ENCODE measurements at regions not wholly inside any gene's neighbourhood (a gene's known extent, or its start where the extent isn't known, plus 50 kb on each side); places are given as distances from the start of the nearest gene placed in this dataset.
"Not testable (repeated sequence)": the region's sequence is repeated elsewhere in the genome, so short reads cannot be mapped to it uniquely, and the experiment has no call there.

GRCh38 chr2:94759211-94759610 lies 112.0 kb upstream of the TEKT4 start:
- ATAC-seq (no peak), DNase-seq (no peak), FAIRE-seq (no peak)
- Histone ChIP-seq H3K4me1 (no peaks in the 10 kb centered on the region), H3K9me3 (no peaks in the 10 kb centered on the region), H3K4me3 (no peak overlapping the region), H3K27ac (no peak overlapping the region), H3K27me3 (no peaks in the 10 kb centered on the region), H3K36me3 (no peaks in the 10 kb centered on the region)
- intact Hi-C loops (cut with DNase I): no loop called here
- no peak for TF ChIP-seq CTCF (IDR thresholded peaks at IDR 0.05)
- WGBS, 2 donors: 25 to 36% methylated on average over 7 of the region's 7 CpGs

- TF ChIP-seq CTCF (IDR thresholded peaks at IDR 0.05): no peak
- intact Hi-C loops (cut with DNase I): no loop called here
- no peak for FAIRE-seq
- Histone ChIP-seq H3K27ac (no peak overlapping the region), H3K4me1 (no peaks in the 10 kb centered on the region), H3K9me3 (no peaks in the 10 kb centered on the region), H3K27me3 (no peaks in the 10 kb centered on the region), H3K36me3 (no peaks in the 10 kb centered on the region), H3K4me3 (no peak overlapping the region)
- WGBS, 2 donors: 64 to 77% methylated on average over 5 of the region's 5 CpGs
- ATAC-seq: no peak
- DNase-seq: no peak
Observed at GRCh38 chr2:94762600-94762999, 108.6 kb upstream of the TEKT4 start.

GRCh38 chr2:94763318-94763717 lies 107.9 kb upstream of the TEKT4 start:
- no peaks in the 10 kb centered on the region for H3K4me1 ChIP-seq
- intact Hi-C loops (cut with DNase I): no loop called here
- 89 to 92% methylated on average over 6 of the region's 6 CpGs for WGBS, 2 donors
- no peak for TF ChIP-seq CTCF (IDR thresholded peaks at IDR 0.05)
- H3K36me3 ChIP-seq: no peaks in the 10 kb centered on the region
- ATAC-seq: no peak
- H3K27ac ChIP-seq: no peak overlapping the region
- no peak for DNase-seq
- FAIRE-seq: no peak
- no peak overlapping the region for H3K4me3 ChIP-seq
- no peaks in the 10 kb centered on the region for H3K27me3 ChIP-seq
- H3K9me3 ChIP-seq: no peaks in the 10 kb centered on the region

GRCh38 chr2:94764331-94764730 lies 106.9 kb upstream of the TEKT4 start:
- DNase-seq; H3K4me1 ChIP-seq; FAIRE-seq; H3K4me3 ChIP-seq; H3K36me3 ChIP-seq; ATAC-seq; H3K27ac ChIP-seq; H3K9me3 ChIP-seq; H3K27me3 ChIP-seq; intact Hi-C loops (cut with DNase I): not testable (repeated sequence)
- WGBS, 2 donors: 92% methylated on average over 3 of the region's 3 CpGs

GRCh38 chr2:94767336-94767735 lies 103.9 kb upstream of the TEKT4 start:
- WGBS, 2 donors: 92 to 96% methylated on average over 3 of the region's 3 CpGs

More at GRCh38 chr2:94767336-94767735, 103.9 kb upstream of the TEKT4 start:
- FAIRE-seq (no peak), DNase-seq (no peak), ATAC-seq (no peak)
- H3K4me3 ChIP-seq: no peak overlapping the region
- H3K9me3 ChIP-seq: no peaks in the 10 kb centered on the region
- no peaks in the 10 kb centered on the region for H3K36me3 ChIP-seq
- no peaks in the 10 kb centered on the region for H3K27me3 ChIP-seq
- intact Hi-C loops (cut with DNase I): no loop called here
- TF ChIP-seq CTCF (IDR thresholded peaks at IDR 0.05): no peak
- H3K4me1 ChIP-seq: no peaks in the 10 kb centered on the region
- no peak overlapping the region for H3K27ac ChIP-seq

Data from pancreas (tissue), 10 donors.